Endothelial cell of umbilical vein (primary cell): ENCODE measurements at regions not wholly inside any gene's neighbourhood (a gene's known extent, or its start where the extent isn't known, plus 50 kb on each side); places are given as distances from the start of the nearest gene placed in this dataset.

ENCODE experiments used
- FOS ChIP-seq: IDR thresholded peaks from 2 replicates; pipeline ENCODE4 v1.6.1; 2011; ENCODE audit warnings: mild to moderate bottlenecking, low read length, moderate library complexity, borderline replicate concordance; ENCODE audit not compliant: insufficient read depth
- JUN ChIP-seq: IDR thresholded peaks from 2 replicates; pipeline ENCODE4 v1.6.1; 2011; ENCODE audit warnings: borderline replicate concordance, low read depth; ENCODE audit not compliant: insufficient read length, insufficient read depth
- TF ChIP-seq, protein P1 (sequence below), 2 donors: IDR thresholded peaks; 1 replicate in 1 of 2; 2 replicates in 1 of 2; pipeline ENCODE4 v1.5.1; 2011; ENCODE audit warnings: low read length in 2 of 2, mild to moderate bottlenecking in 2 of 2, moderate library complexity in 2 of 2, control low read depth in 1 of 2, inconsistent platforms in 1 of 2, low read depth in 1 of 2; ENCODE audit not compliant: insufficient read depth in 1 of 2; ENCODE audit errors: extremely low read depth in 1 of 2

DNA sequence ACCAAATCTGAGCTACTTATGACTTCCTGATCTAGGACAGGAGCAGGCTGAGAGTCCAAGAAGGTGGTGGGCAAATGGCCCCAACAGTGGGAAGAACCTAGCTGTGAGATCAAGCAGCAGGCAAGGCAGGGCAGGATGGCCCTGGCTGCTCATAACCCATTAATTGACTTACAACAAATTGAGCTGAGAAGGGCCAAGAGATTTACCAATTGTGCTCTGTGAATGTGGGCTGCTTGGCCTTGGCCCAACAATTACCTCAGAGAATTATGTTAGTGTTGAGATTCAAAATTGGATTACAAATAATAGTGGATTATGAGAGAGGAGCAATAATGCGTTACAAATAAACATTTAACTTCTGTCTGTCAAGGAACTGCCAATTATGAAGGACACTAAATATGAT, 956.5 kb downstream of the KCNMA1 start:
- TF ChIP-seq, protein P1, sequence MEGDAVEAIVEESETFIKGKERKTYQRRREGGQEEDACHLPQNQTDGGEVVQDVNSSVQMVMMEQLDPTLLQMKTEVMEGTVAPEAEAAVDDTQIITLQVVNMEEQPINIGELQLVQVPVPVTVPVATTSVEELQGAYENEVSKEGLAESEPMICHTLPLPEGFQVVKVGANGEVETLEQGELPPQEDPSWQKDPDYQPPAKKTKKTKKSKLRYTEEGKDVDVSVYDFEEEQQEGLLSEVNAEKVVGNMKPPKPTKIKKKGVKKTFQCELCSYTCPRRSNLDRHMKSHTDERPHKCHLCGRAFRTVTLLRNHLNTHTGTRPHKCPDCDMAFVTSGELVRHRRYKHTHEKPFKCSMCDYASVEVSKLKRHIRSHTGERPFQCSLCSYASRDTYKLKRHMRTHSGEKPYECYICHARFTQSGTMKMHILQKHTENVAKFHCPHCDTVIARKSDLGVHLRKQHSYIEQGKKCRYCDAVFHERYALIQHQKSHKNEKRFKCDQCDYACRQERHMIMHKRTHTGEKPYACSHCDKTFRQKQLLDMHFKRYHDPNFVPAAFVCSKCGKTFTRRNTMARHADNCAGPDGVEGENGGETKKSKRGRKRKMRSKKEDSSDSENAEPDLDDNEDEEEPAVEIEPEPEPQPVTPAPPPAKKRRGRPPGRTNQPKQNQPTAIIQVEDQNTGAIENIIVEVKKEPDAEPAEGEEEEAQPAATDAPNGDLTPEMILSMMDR (IDR thresholded peaks at IDR 0.05; ENCODE audit: extremely low read depth in 1 of 2, insufficient read depth in 1 of 2, low read depth in 1 of 2, low read length in 2 of 2), result no peak
- TF ChIP-seq JUN (no peak), FOS (no peak)
